ENCODE measurements at regions not wholly inside any gene's neighbourhood (a gene's known extent, or its start where the extent isn't known, plus 50 kb on each side); places are given as distances from the start of the nearest gene placed in this dataset.

GRCh38 chr10:81152656-81153055, 615.0 kb downstream of the SH2D4B start:
- no peak for DNase-seq (ENCODE audit: low spot score)
- TF ChIP-seq CTCF (IDR thresholded peaks at IDR 0.05; ENCODE audit: extremely low read depth, missing control alignments), result no peak

DNA sequence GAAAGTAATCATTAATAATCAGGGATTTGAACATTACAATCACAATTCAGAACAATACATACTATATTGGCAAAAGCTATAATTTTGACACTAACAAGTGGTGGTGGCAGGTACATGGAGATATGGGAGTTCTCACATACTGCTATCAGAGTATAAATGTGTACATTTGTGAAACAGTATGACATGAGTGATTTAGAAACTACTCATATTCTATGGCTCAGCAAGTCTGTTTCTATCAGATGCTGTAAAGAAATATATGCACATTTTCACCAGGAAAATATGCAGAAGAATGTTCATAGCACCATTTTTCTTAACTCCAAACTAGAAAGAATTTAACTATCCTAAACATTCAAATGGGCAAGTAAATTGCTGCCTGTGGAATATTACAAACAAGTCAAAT, 620.0 kb downstream of the SH2D4B start:
- TF ChIP-seq CTCF (IDR thresholded peaks at IDR 0.05; ENCODE audit: extremely low read depth, missing control alignments), result no peak

DNA sequence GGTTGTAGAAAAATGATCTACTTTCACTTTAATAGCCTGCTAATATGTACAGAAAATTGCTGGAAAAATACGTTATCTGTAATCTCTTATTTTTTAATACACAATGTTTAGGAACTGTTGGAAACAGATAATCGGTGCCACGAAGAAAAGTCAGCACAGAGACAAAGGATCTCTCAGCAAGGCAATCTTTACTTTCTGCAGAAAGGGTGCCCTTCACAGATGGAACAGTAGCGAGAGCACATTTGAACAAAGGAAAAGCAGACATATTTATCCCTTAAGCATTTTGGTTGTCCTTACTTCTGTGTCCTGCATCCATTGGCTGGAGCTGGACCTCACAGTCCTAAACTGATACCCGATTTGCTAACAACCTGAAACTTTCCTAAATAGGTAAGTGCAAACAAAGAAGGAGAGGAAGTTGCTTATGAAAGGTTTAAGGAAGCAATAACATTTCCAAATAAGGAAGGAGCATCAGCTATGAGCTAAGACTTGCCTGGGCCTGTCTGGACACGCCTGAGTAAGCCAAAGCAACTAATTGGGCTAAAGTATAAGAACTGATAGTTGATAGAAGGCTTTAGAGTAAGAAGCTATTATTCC, 640.0 kb downstream of the SH2D4B start:
- DNase-seq (ENCODE audit: low spot score), result no peak
- no peak for TF ChIP-seq CTCF (IDR thresholded peaks at IDR 0.05; ENCODE audit: extremely low read depth, missing control alignments)

More for the DNA sequence above, 620.0 kb downstream of the SH2D4B start:
- DNase-seq (ENCODE audit: low spot score), result no peak

DNA sequence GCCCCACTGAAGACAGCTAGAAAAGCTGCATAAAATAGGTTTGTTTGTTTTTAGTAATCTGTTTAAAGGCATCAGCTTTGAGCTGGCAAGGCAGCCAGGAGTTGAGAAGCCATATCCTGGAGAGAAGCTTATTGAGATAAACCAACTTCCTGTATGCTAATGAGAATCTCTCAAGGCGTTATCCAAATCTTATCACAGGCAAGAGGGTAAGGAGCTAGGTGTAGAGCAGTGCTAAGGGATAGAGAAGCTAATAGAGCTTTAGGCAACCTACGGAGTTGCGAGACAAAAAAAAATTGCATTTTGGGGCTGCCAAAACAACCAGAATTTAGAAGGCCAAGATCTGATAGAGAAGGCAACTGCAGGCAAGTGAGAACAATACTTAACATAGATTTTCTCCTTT, 641.6 kb downstream of the SH2D4B start:
- no peak for TF ChIP-seq CTCF (IDR thresholded peaks at IDR 0.05; ENCODE audit: extremely low read depth, missing control alignments)
- DNase-seq (ENCODE audit: low spot score), result no peak

- DNase-seq (ENCODE audit: low spot score), result peak; percentile 23
- peak; percentile 44 for TF ChIP-seq CTCF (IDR thresholded peaks at IDR 0.05; ENCODE audit: extremely low read depth, missing control alignments)
Observed at GRCh38 chr10:81179805-81180452, 642.2 kb downstream of the SH2D4B start.

GRCh38 chr10:81182296-81182695, 644.6 kb downstream of the SH2D4B start:
- no peak for TF ChIP-seq CTCF (IDR thresholded peaks at IDR 0.05; ENCODE audit: extremely low read depth, missing control alignments)
- DNase-seq (ENCODE audit: low spot score), result no peak

GRCh38 chr10:81192221-81192788, 654.6 kb downstream of the SH2D4B start:
- DNase-seq (ENCODE audit: low spot score), result no peak
- no peak for TF ChIP-seq CTCF (IDR thresholded peaks at IDR 0.05; ENCODE audit: extremely low read depth, missing control alignments)

All from GM20000 (cell line).